ENCODE measurements at regions not wholly inside any gene's neighbourhood (a gene's known extent, or its start where the extent isn't known, plus 50 kb on each side); places are given as distances from the start of the nearest gene placed in this dataset.

- ATAC-seq (peak in 1 of 2 donors; percentile 5), DNase-seq (peak in 1 of 2 donors; percentile 63)
- Histone ChIP-seq H3K9me3 (no peaks in the 10 kb centered on the region), H3K4me3 (no peak overlapping the region), H3K27ac (peak overlapping the region in 3 of 4 donors; percentile 5 to 35 (median 30)), H3K4me1 (no peaks in the 10 kb centered on the region), H3K36me3 (no peaks in the 10 kb centered on the region), H3K27me3 (no peaks in the 10 kb centered on the region)
- intact Hi-C loops (cut with DNase I; ENCODE audit: low total_unique reads) (no loop called here), in situ Hi-C loops (cut with MboI; ENCODE audit: low sequenced_read_pairs in 4 of 4) (loop anchor here in 1 of 4 donors (10.0 kb wide), 1 partner anchor 62 kb away; no protein-coding TSS in a partner anchor)
- TF ChIP-seq CTCF (IDR thresholded peaks at IDR 0.05 in 4 of 5, conservative IDR thresholded peaks at IDR 0.05 in 1 of 5), result no peak
- peak in 1 of 2 donors; percentile 27 for TF ChIP-seq POLR2A (IDR thresholded peaks at IDR 0.05)
Measured at GRCh38 chr20:50267041-50267865, 76.6 kb downstream of the CEBPB start.

- TF ChIP-seq POLR2A (IDR thresholded peaks at IDR 0.05) (no peak), CTCF (IDR thresholded peaks at IDR 0.05 in 4 of 5, conservative IDR thresholded peaks at IDR 0.05 in 1 of 5) (no peak)
- H3K27ac ChIP-seq, result peak overlapping the region in 1 of 4 donors; percentile 35
- no peaks in the 10 kb centered on the region for H3K27me3 ChIP-seq
- H3K4me1 ChIP-seq, result peaks cover under 1% of the 10 kb centered on the region in 2 donors
- H3K4me3 ChIP-seq, result no peak overlapping the region
- DNase-seq, result no peak
- in situ Hi-C loops (cut with MboI; ENCODE audit: low sequenced_read_pairs in 4 of 4), result loop anchor here in 1 of 4 donors (10.0 kb wide), 1 partner anchor 63 kb away; no protein-coding TSS in a partner anchor
- H3K36me3 ChIP-seq, result no peaks in the 10 kb centered on the region
- no peak for ATAC-seq
- no peaks in the 10 kb centered on the region for H3K9me3 ChIP-seq
- intact Hi-C loops (cut with DNase I; ENCODE audit: low total_unique reads), result no loop called here
Measured at GRCh38 chr20:50267866-50268219, 77.2 kb downstream of the CEBPB start.

- in situ Hi-C loops (cut with MboI; ENCODE audit: low sequenced_read_pairs in 4 of 4) (loop anchor here in 2 of 4 donors (10.0 kb wide), 2 partner anchors 65 to 75 kb away; partner anchors contain the start of gene CEBPB (in 1 of the 2)), intact Hi-C loops (cut with DNase I; ENCODE audit: low total_unique reads) (no loop called here)
- Histone ChIP-seq H3K9me3 (no peaks in the 10 kb centered on the region), H3K4me1 (peaks cover 13 to 16% of the 10 kb centered on the region in 2 donors), H3K27me3 (no peaks in the 10 kb centered on the region), H3K36me3 (no peaks in the 10 kb centered on the region), H3K4me3 (no peak overlapping the region), H3K27ac (no peak overlapping the region)
- TF ChIP-seq POLR2A (IDR thresholded peaks at IDR 0.05), result no peak
- TF ChIP-seq CTCF (IDR thresholded peaks at IDR 0.05 in 4 of 5, conservative IDR thresholded peaks at IDR 0.05 in 1 of 5), result no peak
- ATAC-seq (no peak), DNase-seq (no peak)
Measured at GRCh38 chr20:50269091-50270033, 78.7 kb downstream of the CEBPB start.

DNA sequence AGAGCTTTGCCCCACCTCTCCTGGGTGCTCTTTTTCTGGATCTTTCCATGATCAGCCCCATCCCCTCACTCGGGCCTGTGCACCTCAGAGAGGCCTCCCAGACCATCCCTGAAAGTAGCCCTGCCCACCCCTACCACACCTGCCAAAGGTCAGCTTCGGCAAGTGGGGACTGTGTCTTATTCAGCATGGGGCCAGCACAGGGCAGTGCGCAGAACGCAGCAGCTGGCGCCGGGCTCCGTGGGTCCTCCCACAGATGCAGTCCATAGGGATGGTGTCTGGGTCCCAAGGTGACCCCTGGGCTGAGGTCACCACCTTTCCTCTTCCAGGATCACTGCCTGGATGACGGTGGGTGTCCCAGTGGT lies 79.4 kb downstream of the CEBPB start:
- Histone ChIP-seq H3K36me3 (no peaks in the 10 kb centered on the region), H3K27ac (no peak overlapping the region), H3K9me3 (no peaks in the 10 kb centered on the region), H3K4me1 (peaks cover 16 to 18% of the 10 kb centered on the region in 2 donors), H3K4me3 (no peak overlapping the region), H3K27me3 (no peaks in the 10 kb centered on the region)
- ATAC-seq, result no peak
- intact Hi-C loops (cut with DNase I; ENCODE audit: low total_unique reads) (no loop called here), in situ Hi-C loops (cut with MboI; ENCODE audit: low sequenced_read_pairs in 4 of 4) (loop anchor here in 1 of 4 donors (10.0 kb wide), 1 partner anchor 75 kb away; the partner anchor contains the start of gene CEBPB)
- no peak for TF ChIP-seq CTCF (IDR thresholded peaks at IDR 0.05 in 4 of 5, conservative IDR thresholded peaks at IDR 0.05 in 1 of 5)
- TF ChIP-seq POLR2A (IDR thresholded peaks at IDR 0.05), result no peak
- no peak for DNase-seq

Measured in gastrocnemius medialis (tissue), 4 donors.